Mesendoderm (in vitro differentiated cells): ENCODE measurements at regions not wholly inside any gene's neighbourhood (a gene's known extent, or its start where the extent isn't known, plus 50 kb on each side); places are given as distances from the start of the nearest gene placed in this dataset.

ENCODE experiments used
- DNase-seq: peaks from one replicate; pipeline ENCODE4 v3.0.0; 2013
- H2AK5ac ChIP-seq: 2 replicates; pipeline ENCODE4 v1.6.1; 2013; ENCODE audit warnings: low read length, inconsistent platforms
- H2BK120ac ChIP-seq: 2 replicates; pipeline ENCODE4 v1.6.1; 2013; ENCODE audit warnings: low read depth, mild to moderate bottlenecking, low read length, moderate library complexity, mixed read lengths
- H2BK15ac ChIP-seq: replicated peaks from 2 replicates; pipeline ENCODE4 v1.6.1; 2013; ENCODE audit warnings: low read depth, mild to moderate bottlenecking, moderate library complexity
- H2BK5ac ChIP-seq: 2 replicates; pipeline ENCODE4 v1.6.1; 2013; ENCODE audit warnings: low read length, inconsistent platforms
- H3K18ac ChIP-seq: 2 replicates; pipeline ENCODE4 v1.6.1; 2013; ENCODE audit warnings: mild to moderate bottlenecking, low read length, mixed read lengths
- H3K23ac ChIP-seq: one replicate; pipeline ENCODE4 v1.6.1; 2013; ENCODE audit warnings: low read length
- H3K27ac ChIP-seq: 2 replicates; pipeline ENCODE4 v1.5.1; 2013; ENCODE audit warnings: low read depth, mild to moderate bottlenecking, inconsistent platforms, low read length, moderate library complexity
- H3K27me3 ChIP-seq: 2 replicates; pipeline ENCODE4 v1.6.1; 2013; ENCODE audit warnings: low read length, control low read depth, mild to moderate bottlenecking, inconsistent platforms; ENCODE audit not compliant: insufficient read depth, poor library complexity
- H3K36me3 ChIP-seq: 2 replicates; pipeline ENCODE4 v1.6.1; 2013; ENCODE audit warnings: low read length, inconsistent platforms; ENCODE audit not compliant: control insufficient read depth, insufficient read depth
- H3K4ac ChIP-seq: one replicate; pipeline ENCODE4 v1.6.1; 2013; ENCODE audit warnings: low read depth, mild to moderate bottlenecking, low read length, moderate library complexity
- H3K4me1 ChIP-seq: 2 replicates; pipeline ENCODE4 v1.6.1; 2013; ENCODE audit warnings: low read depth, low read length, inconsistent platforms; ENCODE audit not compliant: control insufficient read depth
- H3K4me2 ChIP-seq: 2 replicates; pipeline ENCODE4 v1.6.1; 2013; ENCODE audit warnings: low read length
- H3K4me3 ChIP-seq: 2 replicates; pipeline ENCODE4 v1.5.1; 2013; ENCODE audit warnings: mild to moderate bottlenecking, low read length
- H3K56ac ChIP-seq: one replicate; pipeline ENCODE4 v1.6.1; 2013; ENCODE audit warnings: low read length
- H3K79me1 ChIP-seq: 2 replicates; pipeline ENCODE4 v1.6.1; 2013; ENCODE audit warnings: low read length, inconsistent platforms
- H3K79me2 ChIP-seq: 2 replicates; pipeline ENCODE4 v1.6.1; 2013; ENCODE audit warnings: mild to moderate bottlenecking, low read length; ENCODE audit not compliant: control insufficient read depth, insufficient read depth
- H3K9ac ChIP-seq: 2 replicates; pipeline ENCODE4 v1.6.1; 2013; ENCODE audit warnings: low read length, inconsistent platforms
- H4K5ac ChIP-seq: one replicate; pipeline ENCODE4 v1.6.1; 2013; ENCODE audit warnings: low read length
- H4K8ac ChIP-seq: one replicate; pipeline ENCODE4 v1.6.1; 2013; ENCODE audit warnings: low read depth, mild to moderate bottlenecking, control low read depth, low read length, moderate library complexity
- whole genome bisulfite sequencing: extraction: QIAGEN DNeasy Blood & Tissue Kit; methylation state at CpG from one replicate; pipeline ENCODE4 v1.1.7; 2013; ENCODE audit warnings: low lambda C conversion rate, missing lambda C conversion rate; ENCODE audit not compliant: insufficient coverage; ENCODE audit errors: extremely low coverage; 5-methylcytosine and 5-hydroxymethylcytosine counted together

- Histone ChIP-seq H3K4me3 (no peak overlapping the region), H3K27ac (no peak overlapping the region), H3K79me2 (no peaks in the 10 kb centered on the region), H3K36me3 (no peaks in the 10 kb centered on the region), H2BK120ac (no peak overlapping the region), H3K4ac (no peak overlapping the region), H3K18ac (no peak overlapping the region), H2BK15ac (no peak overlapping the region), H2AK5ac (no peak overlapping the region), H3K4me1 (no peaks in the 10 kb centered on the region), H3K56ac (no peak overlapping the region), H3K23ac (no peak overlapping the region), H3K27me3 (no peaks in the 10 kb centered on the region), H2BK5ac (no peak overlapping the region), H3K9ac (no peak overlapping the region), H4K5ac (no peak overlapping the region), H4K8ac (no peak overlapping the region), H3K79me1 (no peaks in the 10 kb centered on the region), H3K4me2 (no peak overlapping the region)
- no CpG with 5 or more reads among the region's 1 CpG for WGBS
- DNase-seq: no peak
Observed at GRCh38 chr18:29925566-29925965, 1117.0 kb downstream of the DSC3 start.

GRCh38 chr18:29912351-29912750 lies 1130.2 kb downstream of the DSC3 start:
- H3K23ac ChIP-seq: no peak overlapping the region
- no peaks in the 10 kb centered on the region for H3K4me1 ChIP-seq
- H3K9ac ChIP-seq: no peak overlapping the region
- no peaks in the 10 kb centered on the region for H3K27me3 ChIP-seq
- H3K27ac ChIP-seq: no peak overlapping the region
- no peak for DNase-seq
- H3K79me2 ChIP-seq: no peaks in the 10 kb centered on the region
- no peak overlapping the region for H4K5ac ChIP-seq
- no peak overlapping the region for H3K56ac ChIP-seq
- no peaks in the 10 kb centered on the region for H3K79me1 ChIP-seq
- no peak overlapping the region for H3K18ac ChIP-seq
- no peak overlapping the region for H2BK5ac ChIP-seq
- no peak overlapping the region for H3K4ac ChIP-seq
- H3K4me3 ChIP-seq: no peak overlapping the region
- no peak overlapping the region for H4K8ac ChIP-seq
- WGBS: no CpG with 5 or more reads among the region's 7 CpGs
- H2AK5ac ChIP-seq: no peak overlapping the region
- H3K36me3 ChIP-seq: no peaks in the 10 kb centered on the region
- H3K4me2 ChIP-seq: no peak overlapping the region
- H2BK120ac ChIP-seq: no peak overlapping the region
- no peak overlapping the region for H2BK15ac ChIP-seq

GRCh38 chr18:29892960-29893558 lies 1149.5 kb downstream of the DSC3 start:
- no peak for DNase-seq
- no peaks in the 10 kb centered on the region for H3K79me1 ChIP-seq
- no peak overlapping the region for H3K27ac ChIP-seq
- H3K9ac ChIP-seq: no peak overlapping the region
- no peak overlapping the region for H3K56ac ChIP-seq
- WGBS: no CpG with 5 or more reads among the region's 2 CpGs
- no peak overlapping the region for H4K5ac ChIP-seq
- H2BK15ac ChIP-seq: no peak overlapping the region
- H3K23ac ChIP-seq: no peak overlapping the region
- H3K4me1 ChIP-seq: no peaks in the 10 kb centered on the region
- H4K8ac ChIP-seq: no peak overlapping the region
- no peaks in the 10 kb centered on the region for H3K79me2 ChIP-seq
- H3K36me3 ChIP-seq: no peaks in the 10 kb centered on the region
- H3K4me3 ChIP-seq: no peak overlapping the region
- no peak overlapping the region for H2AK5ac ChIP-seq
- no peaks in the 10 kb centered on the region for H3K27me3 ChIP-seq
- no peak overlapping the region for H2BK5ac ChIP-seq
- H2BK120ac ChIP-seq: no peak overlapping the region
- no peak overlapping the region for H3K18ac ChIP-seq
- H3K4ac ChIP-seq: no peak overlapping the region
- H3K4me2 ChIP-seq: no peak overlapping the region

- Histone ChIP-seq H3K23ac (no peak overlapping the region), H4K5ac (no peak overlapping the region), H3K4me3 (no peak overlapping the region), H3K4me1 (no peaks in the 10 kb centered on the region), H3K18ac (no peak overlapping the region), H2BK120ac (no peak overlapping the region), H2BK5ac (no peak overlapping the region), H3K79me1 (no peaks in the 10 kb centered on the region), H3K9ac (no peak overlapping the region), H3K4ac (no peak overlapping the region), H3K79me2 (no peaks in the 10 kb centered on the region), H4K8ac (no peak overlapping the region), H3K27me3 (no peaks in the 10 kb centered on the region), H3K4me2 (no peak overlapping the region), H3K27ac (no peak overlapping the region), H2AK5ac (no peak overlapping the region), H3K36me3 (no peaks in the 10 kb centered on the region), H2BK15ac (no peak overlapping the region), H3K56ac (no peak overlapping the region)
- no peak for DNase-seq
Observed at GRCh38 chr18:29883114-29883513, 1159.4 kb downstream of the DSC3 start.

DNA sequence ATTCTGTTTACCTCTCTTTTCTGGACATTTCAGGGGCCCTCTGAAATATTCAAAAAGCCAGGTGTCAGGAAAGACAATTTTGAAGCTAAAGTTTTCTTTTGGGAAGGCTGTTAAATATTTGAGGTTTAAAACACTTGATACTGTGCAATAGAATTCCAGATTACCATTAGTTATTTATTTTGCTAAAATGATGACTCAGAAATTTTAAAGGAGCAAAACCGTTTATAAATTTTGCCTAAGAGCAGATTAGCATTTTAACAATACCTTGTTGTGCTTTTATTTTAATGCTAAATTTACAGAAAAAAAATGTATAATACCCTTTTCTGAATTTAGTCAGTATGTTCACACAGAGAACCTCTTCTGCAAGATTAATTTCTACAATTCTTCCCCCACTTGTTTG lies 1159.9 kb downstream of the DSC3 start:
- Histone ChIP-seq H2AK5ac (no peak overlapping the region), H3K4me2 (no peak overlapping the region), H3K4me1 (no peaks in the 10 kb centered on the region), H3K4ac (no peak overlapping the region), H3K27me3 (no peaks in the 10 kb centered on the region), H2BK15ac (no peak overlapping the region), H4K8ac (no peak overlapping the region), H3K9ac (no peak overlapping the region), H3K18ac (no peak overlapping the region), H2BK5ac (no peak overlapping the region), H3K23ac (no peak overlapping the region), H2BK120ac (no peak overlapping the region), H3K36me3 (no peaks in the 10 kb centered on the region), H4K5ac (no peak overlapping the region), H3K4me3 (no peak overlapping the region), H3K79me1 (no peaks in the 10 kb centered on the region), H3K79me2 (no peaks in the 10 kb centered on the region), H3K56ac (no peak overlapping the region), H3K27ac (no peak overlapping the region)
- no CpG with 5 or more reads among the region's 1 CpG for WGBS
- DNase-seq: no peak

DNA sequence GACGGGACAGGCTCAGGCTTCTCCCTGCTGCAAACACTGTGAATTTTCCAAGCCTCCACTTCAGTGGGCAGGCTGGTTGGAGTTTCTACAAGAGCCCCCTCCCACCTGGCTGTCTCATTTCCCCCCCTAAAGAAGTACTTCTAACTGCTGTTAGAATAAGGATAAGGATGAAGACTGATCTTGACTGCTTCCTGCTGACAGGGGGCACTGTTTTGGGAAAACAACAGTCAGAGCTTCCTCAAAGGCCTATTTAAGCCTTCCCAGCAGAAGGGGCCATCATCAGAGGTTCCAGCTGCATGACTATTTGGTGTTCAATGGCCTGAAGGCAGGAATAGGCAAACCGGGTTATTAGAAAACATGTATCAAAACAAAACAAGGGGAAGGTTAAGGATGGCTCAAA lies 1162.8 kb downstream of the DSC3 start:
- Histone ChIP-seq H2BK15ac (no peak overlapping the region), H2BK5ac (no peak overlapping the region), H2BK120ac (no peak overlapping the region), H3K4ac (no peak overlapping the region), H3K4me1 (no peaks in the 10 kb centered on the region), H3K9ac (no peak overlapping the region), H3K4me3 (no peak overlapping the region), H3K79me1 (no peaks in the 10 kb centered on the region), H3K36me3 (no peaks in the 10 kb centered on the region), H3K27me3 (no peaks in the 10 kb centered on the region), H3K56ac (peak overlapping the region; percentile 22), H4K5ac (no peak overlapping the region), H2AK5ac (no peak overlapping the region), H3K18ac (no peak overlapping the region), H4K8ac (no peak overlapping the region), H3K4me2 (no peak overlapping the region), H3K23ac (no peak overlapping the region), H3K27ac (no peak overlapping the region), H3K79me2 (no peaks in the 10 kb centered on the region)
- peak; percentile 51 for DNase-seq
- no CpG with 5 or more reads among the region's 2 CpGs for WGBS
